Fibroblast of skin of scalp (primary cell): ENCODE measurements at regions not wholly inside any gene's neighbourhood (a gene's known extent, or its start where the extent isn't known, plus 50 kb on each side); places are given as distances from the start of the nearest gene placed in this dataset.
"Not testable (repeated sequence)": the region's sequence is repeated elsewhere in the genome, so short reads cannot be mapped to it uniquely, and the experiment has no call there.

Experiments
- DNase-seq: peaks from one replicate; pipeline ENCODE4 v3.0.0-alpha.2; 2013

GRCh38 chr2:36163520-36164254 lies 191.9 kb upstream of the CRIM1 start:
- DNase-seq = no peak

GRCh38 chr2:36157093-36157492 lies 198.5 kb upstream of the CRIM1 start:
- DNase-seq = not testable (repeated sequence)

GRCh38 chr2:36147670-36148390 lies 207.7 kb upstream of the CRIM1 start:
- DNase-seq = no peak

GRCh38 chr2:36146765-36147164 lies 208.8 kb upstream of the CRIM1 start:
- DNase-seq = no peak

- no peak for DNase-seq
These were observed 215.2 kb upstream of the CRIM1 start for GRCh38 chr2:36140391-36140790.

- DNase-seq = no peak
These were observed 218.0 kb upstream of the CRIM1 start for GRCh38 chr2:36137612-36138011.

GRCh38 chr2:36134281-36134680 lies 221.3 kb upstream of the CRIM1 start:
- no peak for DNase-seq

- no peak for DNase-seq
These were observed 227.2 kb upstream of the CRIM1 start for GRCh38 chr2:36128359-36128758.

- no peak for DNase-seq
These were observed 229.9 kb upstream of the CRIM1 start for GRCh38 chr2:36125702-36126101.

GRCh38 chr2:36123995-36124394 lies 231.6 kb upstream of the CRIM1 start:
- DNase-seq = no peak

GRCh38 chr2:36097022-36097421 lies 258.6 kb upstream of the CRIM1 start:
- DNase-seq = no peak

GRCh38 chr2:36091844-36092741 lies 263.5 kb upstream of the CRIM1 start:
- not testable (repeated sequence) for DNase-seq

- DNase-seq = no peak
These were observed 266.8 kb upstream of the CRIM1 start for GRCh38 chr2:36088716-36089328.

GRCh38 chr2:36087344-36087743 lies 268.2 kb upstream of the CRIM1 start:
- DNase-seq = no peak

GRCh38 chr2:36079793-36080192 lies 275.8 kb upstream of the CRIM1 start:
- DNase-seq = no peak

GRCh38 chr2:36074008-36074407 lies 281.6 kb upstream of the CRIM1 start:
- DNase-seq = no peak

- DNase-seq = no peak
These were observed 283.9 kb upstream of the CRIM1 start for GRCh38 chr2:36071698-36072097.

GRCh38 chr2:36069074-36069473 lies 286.5 kb upstream of the CRIM1 start:
- DNase-seq = no peak

GRCh38 chr2:36068086-36068485 lies 287.5 kb upstream of the CRIM1 start:
- no peak for DNase-seq

- no peak for DNase-seq
These were observed 295.4 kb upstream of the CRIM1 start for GRCh38 chr2:36060133-36060532.

- no peak for DNase-seq
These were observed 295.9 kb upstream of the CRIM1 start for GRCh38 chr2:36059691-36060090.

GRCh38 chr2:36058953-36059352 lies 296.6 kb upstream of the CRIM1 start:
- peak; percentile 10 for DNase-seq

- DNase-seq = no peak
These were observed 297.5 kb upstream of the CRIM1 start for GRCh38 chr2:36058076-36058475.
